ENCODE measurements at regions not wholly inside any gene's neighbourhood (a gene's known extent, or its start where the extent isn't known, plus 50 kb on each side); places are given as distances from the start of the nearest gene placed in this dataset.

GRCh38 chr17:62859146-62859545, 51.0 kb upstream of the MARCHF10 start:
- no peak for TF ChIP-seq POLR2AphosphoS5 (IDR thresholded peaks at IDR 0.05; ENCODE audit: low read depth, low read length)
- no peak for TF ChIP-seq TAF1 (IDR thresholded peaks at IDR 0.05; ENCODE audit: borderline replicate concordance, insufficient read depth, low read length)
- TF ChIP-seq SIN3A (IDR thresholded peaks at IDR 0.05; ENCODE audit: borderline replicate concordance, insufficient read depth, low read length): no peak
- TF ChIP-seq REST (IDR thresholded peaks at IDR 0.05; ENCODE audit: insufficient read depth in 1 of 2, low read depth in 2 of 2, low read length in 2 of 2): no peak
- no peak for TF ChIP-seq FOXP2 (optimal IDR thresholded peaks at IDR 0.05; ENCODE audit: borderline replicate concordance, extremely low read depth, extremely low read length, insufficient read depth)

Measured in PFSK-1 (cell line).